ENCODE measurements at regions not wholly inside any gene's neighbourhood (a gene's known extent, or its start where the extent isn't known, plus 50 kb on each side); places are given as distances from the start of the nearest gene placed in this dataset.
"Not testable (repeated sequence)": the region's sequence is repeated elsewhere in the genome, so short reads cannot be mapped to it uniquely, and the experiment has no call there.

DNA sequence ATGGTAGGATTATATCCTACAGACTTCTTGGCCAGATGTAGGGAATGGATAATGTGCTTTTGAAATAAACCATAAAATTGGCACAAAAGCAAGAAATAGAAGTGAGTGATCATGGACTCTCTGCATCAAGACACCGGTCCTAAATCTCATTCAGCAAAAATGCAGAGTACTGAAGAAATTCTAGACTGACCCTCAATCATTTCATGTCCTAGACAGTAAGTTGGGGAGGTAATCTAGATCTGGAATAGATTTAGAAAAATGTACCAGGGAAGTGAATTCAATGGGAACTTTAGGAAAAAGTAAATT is 69.7 kb upstream of the ADTRP start:
- TF ChIP-seq, protein P1, sequence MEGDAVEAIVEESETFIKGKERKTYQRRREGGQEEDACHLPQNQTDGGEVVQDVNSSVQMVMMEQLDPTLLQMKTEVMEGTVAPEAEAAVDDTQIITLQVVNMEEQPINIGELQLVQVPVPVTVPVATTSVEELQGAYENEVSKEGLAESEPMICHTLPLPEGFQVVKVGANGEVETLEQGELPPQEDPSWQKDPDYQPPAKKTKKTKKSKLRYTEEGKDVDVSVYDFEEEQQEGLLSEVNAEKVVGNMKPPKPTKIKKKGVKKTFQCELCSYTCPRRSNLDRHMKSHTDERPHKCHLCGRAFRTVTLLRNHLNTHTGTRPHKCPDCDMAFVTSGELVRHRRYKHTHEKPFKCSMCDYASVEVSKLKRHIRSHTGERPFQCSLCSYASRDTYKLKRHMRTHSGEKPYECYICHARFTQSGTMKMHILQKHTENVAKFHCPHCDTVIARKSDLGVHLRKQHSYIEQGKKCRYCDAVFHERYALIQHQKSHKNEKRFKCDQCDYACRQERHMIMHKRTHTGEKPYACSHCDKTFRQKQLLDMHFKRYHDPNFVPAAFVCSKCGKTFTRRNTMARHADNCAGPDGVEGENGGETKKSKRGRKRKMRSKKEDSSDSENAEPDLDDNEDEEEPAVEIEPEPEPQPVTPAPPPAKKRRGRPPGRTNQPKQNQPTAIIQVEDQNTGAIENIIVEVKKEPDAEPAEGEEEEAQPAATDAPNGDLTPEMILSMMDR (IDR thresholded peaks at IDR 0.05; ENCODE audit: insufficient read depth, missing control alignments) = no peak
- FAIRE-seq (no peak), DNase-seq (ENCODE audit: insufficient read length, low spot score) (no peak)

GRCh38 chr6:11847515-11848345 is 69.1 kb upstream of the ADTRP start:
- TF ChIP-seq, protein P1 (IDR thresholded peaks at IDR 0.05; ENCODE audit: insufficient read depth, missing control alignments) = no peak
- FAIRE-seq (no peak), DNase-seq (ENCODE audit: insufficient read length, low spot score) (no peak)

DNA sequence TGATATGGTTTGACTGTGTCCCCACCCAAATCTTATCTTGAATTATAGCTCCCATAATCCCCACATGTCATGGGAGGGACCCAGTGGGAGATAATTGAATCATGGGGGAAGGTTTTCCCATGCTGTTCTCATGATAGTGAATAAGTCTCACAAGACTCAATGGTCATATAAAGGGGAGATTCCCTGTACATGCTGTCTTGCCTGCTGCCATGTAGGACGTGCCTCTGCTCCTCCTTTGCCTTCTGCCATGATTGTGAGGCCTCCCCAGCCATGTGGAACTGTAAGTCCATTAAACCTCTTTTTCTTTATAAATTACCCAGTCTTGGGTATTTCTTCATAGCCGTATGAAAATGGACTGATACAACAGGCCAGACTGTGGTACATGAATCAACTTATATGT is 68.5 kb upstream of the ADTRP start:
- not testable (repeated sequence) for FAIRE-seq; DNase-seq (ENCODE audit: insufficient read length, low spot score)

DNA sequence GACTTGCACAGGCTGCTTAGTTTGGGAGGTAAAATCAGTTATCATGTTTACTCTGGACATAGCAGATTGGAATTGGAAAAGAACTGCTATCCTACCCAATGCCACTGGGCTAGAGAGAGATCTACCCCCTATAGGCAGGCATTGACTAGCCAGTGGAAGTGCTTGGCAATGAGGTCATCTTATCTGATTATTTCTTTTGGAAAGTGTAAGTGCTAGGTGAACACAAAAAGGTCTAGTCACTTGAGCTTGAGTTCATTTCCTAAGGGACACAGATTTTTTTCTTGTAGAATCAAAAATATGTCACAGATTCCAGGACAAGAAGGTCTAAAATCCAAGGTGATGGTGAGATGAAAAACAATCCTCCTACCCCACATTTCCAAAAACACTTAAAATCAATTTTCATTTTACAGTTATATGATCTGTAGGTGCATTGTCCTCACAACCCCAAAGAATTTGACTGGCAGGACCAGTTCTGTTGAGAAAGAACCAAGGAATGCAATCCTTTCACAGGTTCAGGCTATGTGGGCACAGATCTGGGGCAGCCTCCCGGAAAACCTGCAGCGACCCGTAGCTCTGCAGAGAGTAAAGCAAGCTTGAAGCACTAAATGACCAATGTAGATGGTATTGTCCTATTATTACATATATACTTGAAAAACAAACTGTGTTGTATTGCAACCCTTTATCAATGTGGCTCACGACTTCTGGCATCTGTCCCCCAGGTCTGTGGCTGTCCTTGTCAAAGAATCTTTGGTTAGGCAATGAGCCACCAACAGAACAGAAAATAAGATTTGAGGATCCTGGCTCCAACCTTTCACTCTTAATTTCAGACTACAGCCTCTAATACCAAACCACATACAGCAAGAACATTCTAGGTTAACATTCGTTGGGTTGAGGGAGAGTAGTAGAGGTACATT is 67.3 kb upstream of the ADTRP start:
- TF ChIP-seq, protein P1 (IDR thresholded peaks at IDR 0.05; ENCODE audit: insufficient read depth, missing control alignments) = no peak
- FAIRE-seq = no peak

DNA sequence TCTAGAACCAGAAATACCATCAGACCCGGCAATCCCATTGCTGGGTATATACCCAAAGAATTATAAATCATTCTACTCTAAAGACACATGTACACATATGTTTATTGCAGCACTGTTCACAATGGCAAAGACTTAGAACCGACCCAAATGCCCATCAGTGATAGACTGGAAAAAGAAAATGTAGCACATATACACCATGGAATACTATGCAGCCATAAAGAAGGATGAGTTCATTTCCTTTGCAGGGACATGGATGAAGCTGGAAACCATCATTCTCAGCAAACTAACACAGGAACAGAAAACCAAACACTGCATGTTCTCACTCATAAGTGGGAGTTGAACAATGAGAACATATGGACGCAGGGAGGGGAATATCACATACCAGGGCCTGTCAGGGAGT is 64.2 kb upstream of the ADTRP start:
- not testable (repeated sequence) for FAIRE-seq; DNase-seq (ENCODE audit: insufficient read length, low spot score)

More for the DNA sequence above, 67.3 kb upstream of the ADTRP start:
- no peak for DNase-seq (ENCODE audit: insufficient read length, low spot score)

DNA sequence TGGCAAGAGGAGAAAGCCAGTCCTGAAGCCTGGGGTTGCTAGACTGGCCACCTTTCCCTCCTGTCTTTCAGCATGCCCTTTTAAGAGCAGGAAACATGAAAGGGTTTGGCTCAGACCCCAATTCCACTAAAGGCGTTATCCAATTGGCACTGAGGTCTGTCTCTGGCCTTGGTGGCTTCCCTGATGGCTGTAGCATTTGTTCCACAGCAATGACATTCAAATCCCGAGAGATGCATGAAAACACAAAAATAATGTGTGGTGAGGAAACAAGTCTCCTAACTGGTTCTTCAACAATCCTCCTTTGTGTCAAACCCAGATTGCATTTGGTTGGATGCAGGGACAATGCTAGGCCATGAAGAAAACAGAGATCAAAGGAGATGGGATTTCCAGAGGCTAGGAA is 56.5 kb upstream of the ADTRP start:
- DNase-seq (ENCODE audit: insufficient read length, low spot score) (no peak), FAIRE-seq (no peak)
- TF ChIP-seq, protein P1 (IDR thresholded peaks at IDR 0.05; ENCODE audit: insufficient read depth, missing control alignments) = no peak

DNA sequence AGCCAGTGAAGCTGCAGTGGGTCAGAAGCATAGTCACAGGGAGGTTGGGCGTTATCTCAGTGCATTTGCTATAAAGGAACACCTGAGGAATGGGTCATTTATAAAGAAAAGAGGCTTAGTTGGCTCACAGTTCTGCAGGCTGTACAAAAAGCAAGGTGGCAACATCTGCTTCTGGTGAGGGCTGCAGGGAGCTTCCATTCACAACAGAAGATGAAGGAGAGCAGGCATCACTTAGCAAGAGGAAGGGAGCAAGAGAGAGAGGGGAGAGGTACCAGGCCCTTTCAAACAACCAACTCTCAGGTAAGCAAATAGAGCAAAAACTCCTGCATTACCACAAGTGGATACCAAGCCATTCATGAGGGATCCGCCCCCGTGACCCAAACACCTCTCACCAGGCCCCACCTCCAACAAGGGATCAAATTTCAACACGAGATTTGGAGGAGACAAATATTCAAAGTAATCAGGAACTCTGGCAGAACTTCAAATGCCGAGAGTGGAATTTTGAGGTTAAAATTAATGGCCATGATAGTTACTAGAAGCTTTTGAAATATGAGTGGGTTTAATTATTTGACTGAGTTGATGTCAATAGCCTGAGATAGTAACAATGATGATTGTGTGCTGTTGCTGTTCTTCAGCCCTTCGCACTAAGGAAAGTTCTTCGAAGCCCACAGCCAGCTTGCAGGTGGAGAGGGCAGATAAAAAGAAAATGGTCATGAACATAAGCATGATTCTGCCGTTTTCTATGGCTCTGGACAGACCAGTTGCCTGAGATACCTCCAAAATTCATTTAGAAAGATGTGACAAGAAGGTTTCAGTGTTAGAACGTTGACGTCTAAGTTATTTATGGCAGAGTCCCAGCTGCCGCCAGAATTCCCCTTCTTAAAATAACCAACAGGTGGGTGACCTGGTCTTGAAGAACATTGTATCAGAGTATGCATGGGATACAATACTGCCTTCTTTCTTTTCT is 55.3 kb upstream of the ADTRP start:
- TF ChIP-seq, protein P1 (IDR thresholded peaks at IDR 0.05; ENCODE audit: insufficient read depth, missing control alignments) = no peak
- no peak for FAIRE-seq
- no peak for DNase-seq (ENCODE audit: insufficient read length, low spot score)

Measured in D721Med (cell line).